Bronchial epithelial cell (primary cell): ENCODE measurements at regions not wholly inside any gene's neighbourhood (a gene's known extent, or its start where the extent isn't known, plus 50 kb on each side); places are given as distances from the start of the nearest gene placed in this dataset.

Source experiments
- DNase-seq: peaks from one replicate; pipeline ENCODE4 v3.0.0-alpha.2; 2010; ENCODE audit warnings: low read depth
- FAIRE-seq: peaks from 2 replicates; lab custom pipeline; 2011; peaks lifted over from hg19 to GRCh38; lab: Jason Lieb, UNC
- H3K27me3 ChIP-seq: 2 replicates; pipeline ENCODE4 v1.5.1; 2011; ENCODE audit warnings: low read length; ENCODE audit not compliant: control insufficient read depth, insufficient read depth
- H3K36me3 ChIP-seq: 2 replicates; pipeline ENCODE4 v1.5.1; 2011; ENCODE audit warnings: low read length; ENCODE audit not compliant: control insufficient read depth, insufficient read depth
- H3K4me3 ChIP-seq: 2 replicates; pipeline ENCODE4 v1.5.1; 2011; ENCODE audit warnings: mild to moderate bottlenecking, low read depth, low read length, control low read depth
- CTCF ChIP-seq: IDR thresholded peaks from 2 replicates; pipeline ENCODE4 v1.5.1; 2011; ENCODE audit warnings: mild to moderate bottlenecking, moderate library complexity, low read length, control low read depth, inconsistent platforms; ENCODE audit not compliant: insufficient read depth, severe bottlenecking

- FAIRE-seq (no peak), DNase-seq (no peak)
- Histone ChIP-seq H3K4me3 (no peak overlapping the region), H3K27me3 (no peaks in the 10 kb centered on the region), H3K36me3 (no peaks in the 10 kb centered on the region)
- TF ChIP-seq CTCF = no peak
Measured at GRCh38 chr12:128123096-128123495, 143.9 kb upstream of the TMEM132C start.

- Histone ChIP-seq H3K4me3 (no peak overlapping the region), H3K27me3 (no peaks in the 10 kb centered on the region), H3K36me3 (no peaks in the 10 kb centered on the region)
- TF ChIP-seq CTCF = no peak
- DNase-seq = no peak
- no peak for FAIRE-seq
Measured at GRCh38 chr12:128131955-128132354, 135.0 kb upstream of the TMEM132C start.

- no peak for FAIRE-seq
Measured at GRCh38 chr12:128133321-128134073, 133.5 kb upstream of the TMEM132C start.

GRCh38 chr12:128137140-128137539 is 129.8 kb upstream of the TMEM132C start:
- Histone ChIP-seq H3K4me3 (no peak overlapping the region), H3K27me3 (no peaks in the 10 kb centered on the region), H3K36me3 (no peaks in the 10 kb centered on the region)
- no peak for DNase-seq
- no peak for TF ChIP-seq CTCF
- no peak for FAIRE-seq

More at GRCh38 chr12:128133321-128134073, 133.5 kb upstream of the TMEM132C start:
- no peak for DNase-seq
- no peak overlapping the region for H3K4me3 ChIP-seq
- TF ChIP-seq CTCF = no peak
- H3K36me3 ChIP-seq = no peaks in the 10 kb centered on the region
- H3K27me3 ChIP-seq = no peaks in the 10 kb centered on the region

GRCh38 chr12:128138125-128138524 is 128.8 kb upstream of the TMEM132C start:
- DNase-seq (no peak), FAIRE-seq (no peak)
- TF ChIP-seq CTCF = no peak
- Histone ChIP-seq H3K4me3 (no peak overlapping the region), H3K27me3 (no peaks in the 10 kb centered on the region), H3K36me3 (no peaks in the 10 kb centered on the region)

GRCh38 chr12:128140551-128140950 is 126.4 kb upstream of the TMEM132C start:
- Histone ChIP-seq H3K27me3 (no peaks in the 10 kb centered on the region), H3K36me3 (no peaks in the 10 kb centered on the region), H3K4me3 (no peak overlapping the region)
- no peak for FAIRE-seq
- TF ChIP-seq CTCF = no peak
- no peak for DNase-seq
